Epithelial cell of esophagus (primary cell): ENCODE measurements at regions not wholly inside any gene's neighbourhood (a gene's known extent, or its start where the extent isn't known, plus 50 kb on each side); places are given as distances from the start of the nearest gene placed in this dataset.

Experiments
- DNase-seq: peaks from one replicate; pipeline ENCODE4 v3.0.0; 2010; ENCODE audit warnings: low read depth
- H3K4me3 ChIP-seq: 2 replicates; pipeline ENCODE4 v1.5.1; 2011; ENCODE audit warnings: mild to moderate bottlenecking, low read length, control low read depth
- TF ChIP-seq, protein P1 (sequence below): IDR thresholded peaks from 2 replicates; pipeline ENCODE4 v1.5.1; 2011; ENCODE audit warnings: low read depth, mild to moderate bottlenecking, low read length, control low read depth, inconsistent platforms; ENCODE audit not compliant: insufficient read depth; ENCODE audit errors: missing control alignments

DNA sequence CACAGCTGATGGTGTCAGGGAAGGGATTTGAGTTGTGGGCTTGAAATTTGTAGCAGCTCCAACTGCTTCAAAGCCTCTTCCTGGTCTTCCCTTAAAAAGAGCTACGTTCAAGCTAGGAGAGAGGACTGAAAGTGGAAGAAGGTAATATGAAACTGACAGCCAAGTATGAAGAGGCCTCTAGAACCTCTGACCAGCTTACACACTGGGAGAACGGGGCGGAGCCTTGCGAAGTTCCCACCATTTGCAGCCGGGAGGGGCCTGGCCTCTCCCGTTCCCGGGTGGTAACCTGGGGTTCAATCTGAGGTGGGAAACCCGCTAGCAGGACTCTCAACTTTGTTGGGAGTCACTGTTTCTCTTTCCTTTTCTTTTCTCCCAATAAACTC lies 97.8 kb upstream of the PDE10A start:
- TF ChIP-seq, protein P1, sequence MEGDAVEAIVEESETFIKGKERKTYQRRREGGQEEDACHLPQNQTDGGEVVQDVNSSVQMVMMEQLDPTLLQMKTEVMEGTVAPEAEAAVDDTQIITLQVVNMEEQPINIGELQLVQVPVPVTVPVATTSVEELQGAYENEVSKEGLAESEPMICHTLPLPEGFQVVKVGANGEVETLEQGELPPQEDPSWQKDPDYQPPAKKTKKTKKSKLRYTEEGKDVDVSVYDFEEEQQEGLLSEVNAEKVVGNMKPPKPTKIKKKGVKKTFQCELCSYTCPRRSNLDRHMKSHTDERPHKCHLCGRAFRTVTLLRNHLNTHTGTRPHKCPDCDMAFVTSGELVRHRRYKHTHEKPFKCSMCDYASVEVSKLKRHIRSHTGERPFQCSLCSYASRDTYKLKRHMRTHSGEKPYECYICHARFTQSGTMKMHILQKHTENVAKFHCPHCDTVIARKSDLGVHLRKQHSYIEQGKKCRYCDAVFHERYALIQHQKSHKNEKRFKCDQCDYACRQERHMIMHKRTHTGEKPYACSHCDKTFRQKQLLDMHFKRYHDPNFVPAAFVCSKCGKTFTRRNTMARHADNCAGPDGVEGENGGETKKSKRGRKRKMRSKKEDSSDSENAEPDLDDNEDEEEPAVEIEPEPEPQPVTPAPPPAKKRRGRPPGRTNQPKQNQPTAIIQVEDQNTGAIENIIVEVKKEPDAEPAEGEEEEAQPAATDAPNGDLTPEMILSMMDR: no peak
- H3K4me3 ChIP-seq: no peak overlapping the region
- DNase-seq: no peak

- TF ChIP-seq, protein P1: no peak
- no peak for DNase-seq
- H3K4me3 ChIP-seq: no peak overlapping the region
Measured at GRCh38 chr6:165760126-165760802, 97.2 kb upstream of the PDE10A start.

DNA sequence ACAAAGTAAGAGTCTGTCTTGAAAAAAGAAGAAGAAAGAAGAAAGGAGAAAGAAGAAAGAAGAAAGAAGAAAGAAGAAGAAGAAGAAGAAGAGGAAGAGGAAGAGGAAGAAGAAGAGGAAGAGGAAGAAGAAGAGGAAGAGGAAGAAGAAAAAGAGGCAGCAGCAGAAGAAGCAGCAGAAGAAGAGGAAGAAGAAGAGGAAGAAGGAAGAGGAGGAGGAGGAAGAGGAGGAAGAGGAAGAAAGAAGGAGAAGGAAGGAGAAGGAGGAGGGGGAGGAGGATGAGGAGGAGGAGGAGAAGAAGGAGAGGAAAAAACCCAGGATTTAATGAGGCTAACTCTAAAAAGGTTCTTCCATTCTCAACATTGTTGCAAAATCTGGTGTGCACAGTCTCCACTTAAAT lies 95.4 kb upstream of the PDE10A start:
- no peak for DNase-seq
- no peak overlapping the region for H3K4me3 ChIP-seq
- TF ChIP-seq, protein P1: no peak

DNA sequence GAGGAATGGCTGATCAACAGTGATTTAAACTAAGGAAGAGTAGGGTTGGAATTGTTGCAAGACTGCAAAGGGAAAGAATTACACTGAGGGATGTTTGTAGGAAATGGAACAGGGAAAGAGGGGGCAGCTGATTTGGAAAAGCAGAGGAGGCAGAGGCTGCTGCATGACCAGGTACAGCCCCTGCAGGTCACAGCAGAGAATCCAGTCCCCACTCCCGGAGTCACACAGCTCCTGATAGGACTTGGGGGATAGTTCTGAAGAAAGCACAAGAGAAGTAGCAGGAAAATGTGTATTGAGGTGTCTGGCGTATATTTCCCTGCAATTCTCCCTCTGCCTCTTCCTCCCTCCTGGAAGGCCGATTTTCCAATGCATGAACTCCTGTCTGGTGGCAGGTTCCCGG lies 92.5 kb upstream of the PDE10A start:
- H3K4me3 ChIP-seq: no peak overlapping the region
- DNase-seq: no peak
- TF ChIP-seq, protein P1: no peak

DNA sequence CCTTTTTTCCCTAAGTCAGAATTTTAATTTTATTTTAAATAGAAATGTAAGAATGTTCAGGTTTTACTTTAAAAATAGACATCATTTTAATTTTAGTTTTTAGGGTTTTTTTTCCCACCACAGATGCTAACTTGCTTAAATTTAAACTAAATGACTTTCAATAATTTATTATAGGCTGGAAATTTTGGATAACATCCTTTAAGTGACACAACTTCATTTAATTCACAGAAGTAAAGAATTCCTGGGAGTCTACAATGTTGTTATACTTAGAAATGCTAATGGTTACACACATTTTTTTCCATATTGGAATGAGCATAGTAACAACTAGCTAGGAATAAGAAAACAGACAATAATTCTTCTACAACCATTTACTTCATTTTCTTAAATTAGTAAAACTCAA lies 90.5 kb upstream of the PDE10A start:
- H3K4me3 ChIP-seq: no peak overlapping the region
- TF ChIP-seq, protein P1: no peak
- DNase-seq: no peak

DNA sequence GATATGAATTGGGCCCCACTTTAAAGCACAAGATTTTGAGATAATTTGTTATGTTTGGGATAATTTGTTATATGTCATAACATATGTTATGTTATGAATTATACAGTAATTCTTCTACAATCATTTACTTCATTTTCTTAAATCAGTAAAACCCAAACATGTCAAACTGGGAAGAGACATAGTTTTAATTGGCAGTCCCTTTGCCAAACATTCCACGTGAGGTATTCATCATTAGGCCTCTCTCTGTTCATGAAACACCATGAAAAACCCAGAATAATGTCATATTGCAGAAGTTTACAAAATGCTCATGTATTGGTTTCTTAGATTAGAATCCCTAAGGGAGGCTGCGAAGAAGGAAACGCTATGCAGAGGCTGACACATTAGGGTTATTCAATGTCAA lies 89.4 kb upstream of the PDE10A start:
- H3K4me3 ChIP-seq: no peak overlapping the region
- TF ChIP-seq, protein P1: no peak
- no peak for DNase-seq

- no peak overlapping the region for H3K4me3 ChIP-seq
- DNase-seq: no peak
- TF ChIP-seq, protein P1: no peak
Measured at GRCh38 chr6:165751486-165751885, 88.4 kb upstream of the PDE10A start.
